HepG2 (cell line): ENCODE measurements at regions not wholly inside any gene's neighbourhood (a gene's known extent, or its start where the extent isn't known, plus 50 kb on each side); places are given as distances from the start of the nearest gene placed in this dataset.
"Not testable (repeated sequence)": the region's sequence is repeated elsewhere in the genome, so short reads cannot be mapped to it uniquely, and the experiment has no call there.

Experiments used
- ATAC-seq: fragments of 200-7000 bp; cut with Tn5 transposase; 3 replicates; pipeline ENCODE4 v1.9.1; 2020; ENCODE audit warnings: mild to moderate bottlenecking, moderate library complexity
- BruUV-seq: library from RNA; stranded (reverse); fragments of 400-500 nt; replicated peaks from 2 replicates; lab custom pipeline; 2021; lab: Mats Ljungman, UMichigan
- CTCF ChIA-PET: fragments of 300-600 bp; formaldehyde crosslinking; extraction: SDS; loops from one replicate; lab custom pipeline; 2021; ENCODE audit warnings: low total read pairs, inconsistent platforms, low intra/inter-chr PET ratio; lab: Yijun Ruan, JAX
- POLR2A ChIA-PET: fragments of 350-600 bp; sonication (Branson Sonifier 250); formaldehyde crosslinking; loops from one replicate; lab custom pipeline; 2020; ENCODE audit warnings: antibody characterized with exemption, inconsistent platforms; lab: Yijun Ruan, JAX
- DNase-seq: peaks from one replicate; pipeline ENCODE4 v3.0.0-alpha.2; 2015; ENCODE audit warnings: low spot score
- FAIRE-seq: peaks from 3 replicates; lab custom pipeline; 2011; peaks lifted over from hg19 to GRCh38; lab: Jason Lieb, UNC
- H2AFZ ChIP-seq: one replicate; pipeline ENCODE4 v1.6.1; 2011; ENCODE audit warnings: low read length, inconsistent platforms
- H3K27ac ChIP-seq: fragments of 300-600 bp; 3 replicates; pipeline ENCODE4 v1.8.0; 2011; ENCODE audit warnings: mixed run types, mild to moderate bottlenecking, mixed read lengths, low read length, inconsistent platforms; ENCODE audit not compliant: insufficient read depth; ENCODE audit errors: extremely low read length
- H3K27me3 ChIP-seq, 2 experiments: fragments of 200-600 bp in 1 of 2; 2 replicates in 1 of 2; 3 replicates in 1 of 2; pipeline versions ENCODE4 v1.6.0 to v1.8.0; 2011; ENCODE audit warnings: low read length in 2 of 2, mild to moderate bottlenecking in 2 of 2, moderate library complexity in 2 of 2, inconsistent platforms in 1 of 2; ENCODE audit not compliant: insufficient read depth in 2 of 2, control insufficient read depth in 1 of 2
- H3K36me3 ChIP-seq, 2 experiments: fragments of 200-600 bp in 1 of 2; replicated peaks in 1 of 2; 2 replicates in 1 of 2; 3 replicates in 1 of 2; pipeline versions ENCODE4 v1.5.1 to v1.8.0; 2011; ENCODE audit warnings: low read length in 2 of 2, inconsistent platforms in 1 of 2; ENCODE audit not compliant: insufficient read depth in 2 of 2, control insufficient read depth in 1 of 2
- H3K4me1 ChIP-seq: 2 replicates; pipeline ENCODE4 v1.5.1; 2012; ENCODE audit warnings: low read length, inconsistent platforms; ENCODE audit not compliant: insufficient read depth
- H3K4me2 ChIP-seq: 2 replicates; pipeline ENCODE4 v1.6.0; 2011; ENCODE audit warnings: low read depth, low read length, inconsistent platforms
- H3K4me3 ChIP-seq, 3 experiments: fragments of 200-600 bp in 1 of 3; sonication (generic), shearing (Covaris generic) in 1 of 3; replicated peaks in 1 of 3; 2 replicates each; pipeline ENCODE4 v1.5.1; 2011 to 2016; ENCODE audit warnings: low read length in 3 of 3, inconsistent platforms in 2 of 3, low read depth in 2 of 3, mild to moderate bottlenecking in 2 of 3, control low read depth in 1 of 3, mixed read lengths in 1 of 3; ENCODE audit not compliant: insufficient read depth in 1 of 3
- H3K79me2 ChIP-seq: one replicate; pipeline ENCODE4 v1.6.1; 2011; ENCODE audit warnings: low read length, inconsistent platforms; ENCODE audit not compliant: insufficient read depth
- H3K9ac ChIP-seq: 2 replicates; pipeline ENCODE4 v1.6.0; 2011; ENCODE audit warnings: mild to moderate bottlenecking, low read depth, low read length, inconsistent platforms; ENCODE audit not compliant: insufficient read depth
- H3K9me3 ChIP-seq: 2 replicates; pipeline ENCODE4 v1.5.1; 2012; ENCODE audit warnings: mild to moderate bottlenecking, low read length
- H4K20me1 ChIP-seq: 2 replicates; pipeline ENCODE4 v1.6.0; 2011; ENCODE audit warnings: inconsistent platforms, mild to moderate bottlenecking, low read length, moderate library complexity; ENCODE audit not compliant: insufficient read depth
- CAMTA2 ChIP-seq: sonication (generic); formaldehyde crosslinking; IDR thresholded peaks from 2 replicates; pipeline ENCODE4 v1.4.0; 2020; ENCODE audit warnings: mild to moderate bottlenecking, missing genetic modification reagents, borderline replicate concordance
- CEBPB ChIP-seq: IDR thresholded peaks from 2 replicates; pipeline ENCODE4 v1.6.1; 2011; ENCODE audit warnings: low read depth, low read length, improper control_type of control experiment, borderline replicate concordance
- CREM ChIP-seq, 2 experiments: sonication (generic) in 1 of 2; formaldehyde crosslinking in 1 of 2; IDR thresholded peaks; 2 replicates each; pipeline versions ENCODE4 v1.4.0 to v1.6.1; 2016 to 2020; ENCODE audit warnings: antibody characterized with exemption in 1 of 2, mild to moderate bottlenecking in 1 of 2, missing genetic modification reagents in 1 of 2
- MZF1 ChIP-seq: sonication (generic); formaldehyde crosslinking; IDR thresholded peaks from 2 replicates; pipeline ENCODE4 v1.8.1; 2023; ENCODE audit warnings: mild to moderate bottlenecking, missing genetic modification reagents, borderline replicate concordance
- ZEB1 ChIP-seq: IDR thresholded peaks from 2 replicates; pipeline ENCODE4 v1.6.1; 2012; ENCODE audit warnings: mild to moderate bottlenecking, low read depth, inconsistent platforms; ENCODE audit not compliant: insufficient replicate concordance
- ZNF383 ChIP-seq: sonication (generic); formaldehyde crosslinking; IDR thresholded peaks from 2 replicates; pipeline ENCODE4 v1.4.0; 2020; ENCODE audit warnings: missing genetic modification reagents, mild to moderate bottlenecking, borderline replicate concordance
- WGBS: methylation state at CpG from one replicate; pipeline ENCODE4 v1.1.6; 2017; ENCODE audit warnings: low lambda C conversion rate; 5-methylcytosine and 5-hydroxymethylcytosine counted together
- in situ Hi-C: cut with HindIII; loops from 2 replicates; pipeline ENCODE4 v1.10.0; 2017; ENCODE audit warnings: low pct_unique_long_range_greater_than_20kb; ENCODE audit not compliant: extremely low pct_ligation_motif_present
- intact Hi-C: fragments of 100-400 bp; cut with micrococcal nuclease; formaldehyde crosslinking; loops from one replicate; pipeline ENCODE4 v1.10.0; 2022; ENCODE audit not compliant: unreplicated experiment
- TF ChIP-seq, protein P1 (sequence below): sonication (generic); formaldehyde crosslinking; IDR thresholded peaks from 2 replicates; pipeline ENCODE4 v1.4.0; 2020; ENCODE audit warnings: missing genetic modification reagents

DNA sequence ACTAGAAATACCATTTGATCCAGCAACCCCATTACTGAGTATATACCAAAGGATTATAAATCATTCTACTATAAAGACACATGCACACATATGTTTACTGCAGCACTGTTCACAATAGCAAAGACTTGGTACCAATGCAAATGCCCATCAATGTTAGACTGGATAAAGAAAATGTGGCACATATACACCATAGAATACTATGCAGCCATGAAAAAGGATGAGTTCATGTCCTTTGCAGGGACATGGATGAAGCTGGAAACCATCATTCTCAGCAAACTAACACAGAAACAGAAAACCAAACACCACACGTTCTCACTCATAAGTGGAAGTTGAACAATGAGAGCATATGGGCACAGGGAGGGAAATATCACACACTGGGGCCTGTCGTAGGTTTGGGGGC lies 106.0 kb downstream of the SPATA18 start:
- H3K4me3 ChIP-seq, ATAC-seq, H4K20me1 ChIP-seq, H3K79me2 ChIP-seq, H3K36me3 ChIP-seq, H3K9me3 ChIP-seq, H2AFZ ChIP-seq, BruUV-seq, CTCF ChIA-PET, in situ Hi-C loops, POLR2A ChIA-PET, DNase-seq, FAIRE-seq, H3K27ac ChIP-seq, H3K4me2 ChIP-seq, H3K4me1 ChIP-seq, intact Hi-C loops, H3K9ac ChIP-seq, H3K27me3 ChIP-seq: not testable (repeated sequence)
- WGBS: 0% methylated on average over 2 of the region's 2 CpGs

DNA sequence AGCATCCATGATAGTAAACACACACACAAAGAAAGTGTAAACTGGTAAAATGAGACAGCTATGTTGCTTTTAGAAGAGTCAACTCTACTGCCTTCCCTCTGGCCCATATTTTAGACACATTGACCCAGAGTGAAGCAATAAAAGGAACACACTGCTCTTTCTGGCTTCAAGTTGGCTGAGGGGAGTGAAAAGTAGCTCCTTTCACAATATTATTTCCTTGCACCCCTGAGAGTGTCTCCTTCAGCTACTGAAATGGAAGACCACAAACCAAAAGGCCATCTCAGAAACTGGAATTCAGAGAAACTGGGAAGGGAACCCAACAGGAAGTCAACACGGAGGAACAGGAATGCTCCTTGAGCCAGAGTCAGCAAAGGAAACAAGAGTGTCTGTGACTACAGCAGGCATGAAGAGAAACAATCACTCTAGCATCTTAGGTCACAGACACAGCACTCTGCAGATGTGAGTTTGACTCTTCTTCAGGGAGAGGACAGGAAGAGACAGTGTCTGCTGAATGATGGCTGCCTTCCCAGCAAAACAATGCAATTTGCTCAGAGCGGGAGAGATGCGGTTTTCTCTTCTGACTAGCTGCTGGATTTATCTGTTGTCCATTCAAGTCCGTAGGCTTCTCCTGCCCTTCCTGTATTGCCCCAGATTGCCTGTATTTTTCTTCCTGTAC lies 106.7 kb downstream of the SPATA18 start:
- TF ChIP-seq MZF1 (CRISPR knock-in tag) (no peak), ZNF383 (CRISPR knock-in tag) (no peak), CEBPB (no peak), ZEB1 (no peak), CREM (IDR thresholded peaks at IDR 0.05) (no peak), CREM (CRISPR knock-in tag; IDR thresholded peaks at IDR 0.05) (no peak), CAMTA2 (no peak)
- TF ChIP-seq, protein P1, sequence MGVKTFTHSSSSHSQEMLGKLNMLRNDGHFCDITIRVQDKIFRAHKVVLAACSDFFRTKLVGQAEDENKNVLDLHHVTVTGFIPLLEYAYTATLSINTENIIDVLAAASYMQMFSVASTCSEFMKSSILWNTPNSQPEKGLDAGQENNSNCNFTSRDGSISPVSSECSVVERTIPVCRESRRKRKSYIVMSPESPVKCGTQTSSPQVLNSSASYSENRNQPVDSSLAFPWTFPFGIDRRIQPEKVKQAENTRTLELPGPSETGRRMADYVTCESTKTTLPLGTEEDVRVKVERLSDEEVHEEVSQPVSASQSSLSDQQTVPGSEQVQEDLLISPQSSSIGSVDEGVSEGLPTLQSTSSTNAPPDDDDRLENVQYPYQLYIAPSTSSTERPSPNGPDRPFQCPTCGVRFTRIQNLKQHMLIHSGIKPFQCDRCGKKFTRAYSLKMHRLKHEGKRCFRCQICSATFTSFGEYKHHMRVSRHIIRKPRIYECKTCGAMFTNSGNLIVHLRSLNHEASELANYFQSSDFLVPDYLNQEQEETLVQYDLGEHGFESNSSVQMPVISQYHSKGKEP: no peak
- Histone ChIP-seq H3K27me3 (no peaks in the 10 kb centered on the region), H3K4me3 (no peak overlapping the region), H2AFZ (no peak overlapping the region), H3K4me2 (no peak overlapping the region), H3K9ac (no peak overlapping the region), H4K20me1 (no peaks in the 10 kb centered on the region), H3K9me3 (no peaks in the 10 kb centered on the region), H3K4me1 (no peaks in the 10 kb centered on the region), H3K36me3 (no peaks in the 10 kb centered on the region), H3K79me2 (no peaks in the 10 kb centered on the region), H3K27ac (no peak overlapping the region)
- BruUV-seq: no TSS peak
- FAIRE-seq (no peak), ATAC-seq (no peak), DNase-seq (no peak)
- 9% methylated on average over 4 of the region's 4 CpGs for WGBS
- in situ Hi-C loops (no loop called here), intact Hi-C loops (no loop called here)
- ChIA-PET POLR2A (no interaction called here), CTCF (no interaction called here)
